Activated B cell treated with CpG ODN at 0.5 μM for 24 hours (primary cell): ENCODE measurements at regions not wholly inside any gene's neighbourhood (a gene's known extent, or its start where the extent isn't known, plus 50 kb on each side); places are given as distances from the start of the nearest gene placed in this dataset.

Source experiments
- ATAC-seq: fragments of 200-7000 bp; cut with Tn5 transposase; one replicate; pipeline ENCODE4 v1.10.0; 2021; ENCODE audit warnings: low read depth, mild to moderate bottlenecking, moderate library complexity
- CTCF ChIA-PET: fragments of 350-600 bp; sonication (Branson Sonifier 250); formaldehyde crosslinking; loops from one replicate; lab custom pipeline; 2021; ENCODE audit warnings: antibody characterized with exemption; lab: Charles Lee
- POLR2A ChIA-PET: fragments of 350-600 bp; sonication (Branson Sonifier 250); formaldehyde crosslinking; loops from one replicate; lab custom pipeline; 2021; ENCODE audit warnings: antibody characterized with exemption; lab: Charles Lee
- DNase-seq: peaks from one replicate; pipeline ENCODE4 v3.0.0; 2022
- H3K27ac Mint-ChIP-seq: one replicate; pipeline ENCODE4 v1.8.0; 2020; ENCODE audit warnings: mixed read lengths
- H3K27me3 Mint-ChIP-seq: one replicate; pipeline ENCODE4 v1.8.0; 2021; ENCODE audit warnings: mixed read lengths
- H3K36me3 Mint-ChIP-seq: one replicate; pipeline ENCODE4 v1.8.0; 2021; ENCODE audit warnings: low read depth, mixed read lengths
- H3K4me1 Mint-ChIP-seq: one replicate; pipeline ENCODE4 v1.8.0; 2021; ENCODE audit warnings: mixed read lengths
- H3K4me3 Mint-ChIP-seq: one replicate; pipeline ENCODE4 v1.8.0; 2020; ENCODE audit warnings: mild to moderate bottlenecking, mixed read lengths
- H3K9me3 Mint-ChIP-seq: one replicate; pipeline ENCODE4 v1.8.0; 2020; ENCODE audit warnings: mixed read lengths
- CTCF ChIP-seq: fragments of 200-600 bp; IDR thresholded peaks from one replicate; pipeline ENCODE4 v1.8.0; 2022; ENCODE audit warnings: antibody characterized with exemption, mild to moderate bottlenecking
- intact Hi-C: fragments of 100-400 bp; cut with micrococcal nuclease; formaldehyde crosslinking; loops from one replicate; pipeline ENCODE4 v1.15.1; 2024

- CTCF ChIA-PET, result no interaction called here
- TF ChIP-seq CTCF, result no peak
- DNase-seq, result no peak
- Mint-ChIP-seq H3K27ac (no peak overlapping the region), H3K4me1 (peaks cover 5% of the 10 kb centered on the region), H3K9me3 (peaks cover 7% of the 10 kb centered on the region), H3K36me3 (peaks cover 2% of the 10 kb centered on the region), H3K27me3 (no peaks in the 10 kb centered on the region), H3K4me3 (no peak overlapping the region)
- intact Hi-C loops, result no loop called here
- peak; percentile 83 for ATAC-seq
- POLR2A ChIA-PET, result no interaction called here
Observed at GRCh38 chr4:144547678-144548298, 98.2 kb upstream of the HHIP start.

GRCh38 chr4:144556636-144557035, 89.3 kb upstream of the HHIP start:
- H3K27ac Mint-ChIP-seq, result no peak overlapping the region
- no peak overlapping the region for H3K4me3 Mint-ChIP-seq
- CTCF ChIA-PET, result no interaction called here
- H3K4me1 Mint-ChIP-seq, result no peaks in the 10 kb centered on the region
- intact Hi-C loops, result no loop called here
- DNase-seq, result no peak
- H3K9me3 Mint-ChIP-seq, result no peaks in the 10 kb centered on the region
- ATAC-seq, result no peak
- POLR2A ChIA-PET, result no interaction called here
- no peak for TF ChIP-seq CTCF
- peaks cover 4% of the 10 kb centered on the region for H3K27me3 Mint-ChIP-seq
- no peaks in the 10 kb centered on the region for H3K36me3 Mint-ChIP-seq

GRCh38 chr4:144557404-144557803, 88.6 kb upstream of the HHIP start:
- Mint-ChIP-seq H3K27ac (no peak overlapping the region), H3K9me3 (no peaks in the 10 kb centered on the region), H3K4me3 (no peak overlapping the region), H3K4me1 (peaks cover 2% of the 10 kb centered on the region), H3K36me3 (no peaks in the 10 kb centered on the region), H3K27me3 (peaks cover 6% of the 10 kb centered on the region)
- intact Hi-C loops, result no loop called here
- CTCF ChIA-PET, result no interaction called here
- no peak for TF ChIP-seq CTCF
- POLR2A ChIA-PET, result interaction anchor here (0.6 kb wide), 1 partner anchor 312 kb away, joined by 4 read pairs; no protein-coding TSS in a partner anchor
- ATAC-seq (no peak), DNase-seq (no peak)

- ATAC-seq, result no peak
Observed at GRCh38 chr4:144562019-144562705, 83.8 kb upstream of the HHIP start.

More at GRCh38 chr4:144562019-144562705, 83.8 kb upstream of the HHIP start:
- DNase-seq, result no peak
- Mint-ChIP-seq H3K9me3 (no peaks in the 10 kb centered on the region), H3K4me3 (no peak overlapping the region), H3K27ac (no peak overlapping the region), H3K27me3 (peaks cover 4% of the 10 kb centered on the region), H3K36me3 (no peaks in the 10 kb centered on the region), H3K4me1 (peaks cover 11% of the 10 kb centered on the region)
- TF ChIP-seq CTCF, result no peak
- intact Hi-C loops, result no loop called here
- ChIA-PET POLR2A (no interaction called here), CTCF (no interaction called here)
